Activated naive CD4-positive, alpha-beta T cell treated with anti-CD3 and anti-CD28 coated beads, Interleukin-2, amount 10 ng/mL, durations not matched to agents 7 days and 5 days (primary cell): ENCODE measurements at regions not wholly inside any gene's neighbourhood (a gene's known extent, or its start where the extent isn't known, plus 50 kb on each side); places are given as distances from the start of the nearest gene placed in this dataset.
"Not testable (repeated sequence)": the region's sequence is repeated elsewhere in the genome, so short reads cannot be mapped to it uniquely, and the experiment has no call there.

ENCODE experiments used
- CTCF ChIA-PET: fragments of 350-600 bp; sonication (Branson Sonifier 250); formaldehyde crosslinking; loops from one replicate; lab custom pipeline; 2021; ENCODE audit warnings: antibody characterized with exemption; lab: Charles Lee
- DNase-seq: peaks from one replicate; pipeline ENCODE4 v3.0.0-alpha.2; 2020
- H3K27ac Mint-ChIP-seq: one replicate; pipeline ENCODE4 v1.8.0; 2021; ENCODE audit warnings: mild to moderate bottlenecking, moderate library complexity, mixed read lengths
- H3K27me3 Mint-ChIP-seq: one replicate; pipeline ENCODE4 v1.8.0; 2021; ENCODE audit warnings: mild to moderate bottlenecking, mixed read lengths
- H3K36me3 Mint-ChIP-seq: one replicate; pipeline ENCODE4 v1.8.0; 2021; ENCODE audit warnings: mixed read lengths
- H3K4me1 Mint-ChIP-seq: one replicate; pipeline ENCODE4 v1.8.0; 2021; ENCODE audit warnings: mixed read lengths
- H3K4me3 Mint-ChIP-seq: one replicate; pipeline ENCODE4 v1.8.0; 2021; ENCODE audit warnings: mild to moderate bottlenecking, moderate library complexity, mixed read lengths
- H3K9me3 Mint-ChIP-seq: one replicate; pipeline ENCODE4 v1.8.0; 2021; ENCODE audit warnings: mixed read lengths

GRCh38 chr4:45316257-45316656 lies 589.9 kb upstream of the GNPDA2 start:
- DNase-seq, result no peak
- no peaks in the 10 kb centered on the region for H3K4me1 Mint-ChIP-seq
- H3K9me3 Mint-ChIP-seq, result peaks cover 5% of the 10 kb centered on the region
- H3K36me3 Mint-ChIP-seq, result no peaks in the 10 kb centered on the region
- no peak overlapping the region for H3K27ac Mint-ChIP-seq
- H3K4me3 Mint-ChIP-seq, result no peak overlapping the region
- CTCF ChIA-PET, result no interaction called here
- H3K27me3 Mint-ChIP-seq, result no peaks in the 10 kb centered on the region

GRCh38 chr4:45302828-45303227 lies 576.5 kb upstream of the GNPDA2 start:
- H3K27me3 Mint-ChIP-seq, result no peaks in the 10 kb centered on the region
- no peaks in the 10 kb centered on the region for H3K9me3 Mint-ChIP-seq
- H3K4me1 Mint-ChIP-seq, result no peaks in the 10 kb centered on the region
- CTCF ChIA-PET, result no interaction called here
- H3K4me3 Mint-ChIP-seq, result no peak overlapping the region
- no peak for DNase-seq
- no peaks in the 10 kb centered on the region for H3K36me3 Mint-ChIP-seq
- no peak overlapping the region for H3K27ac Mint-ChIP-seq

- Mint-ChIP-seq H3K27ac (no peak overlapping the region), H3K9me3 (peaks cover 18% of the 10 kb centered on the region), H3K27me3 (no peaks in the 10 kb centered on the region), H3K4me3 (no peak overlapping the region), H3K4me1 (no peaks in the 10 kb centered on the region), H3K36me3 (no peaks in the 10 kb centered on the region)
- CTCF ChIA-PET, result no interaction called here
- DNase-seq, result no peak
These were observed 568.1 kb upstream of the GNPDA2 start for GRCh38 chr4:45294464-45294863.

GRCh38 chr4:45293335-45293734 lies 567.0 kb upstream of the GNPDA2 start:
- CTCF ChIA-PET, result no interaction called here
- H3K4me1 Mint-ChIP-seq, result no peaks in the 10 kb centered on the region
- no peak overlapping the region for H3K27ac Mint-ChIP-seq
- no peaks in the 10 kb centered on the region for H3K36me3 Mint-ChIP-seq
- no peak overlapping the region for H3K4me3 Mint-ChIP-seq
- peaks cover 20% of the 10 kb centered on the region for H3K9me3 Mint-ChIP-seq
- H3K27me3 Mint-ChIP-seq, result no peaks in the 10 kb centered on the region
- DNase-seq, result no peak

GRCh38 chr4:45292844-45293243 lies 566.5 kb upstream of the GNPDA2 start:
- Mint-ChIP-seq H3K4me1 (no peaks in the 10 kb centered on the region), H3K27ac (no peak overlapping the region), H3K4me3 (no peak overlapping the region), H3K36me3 (no peaks in the 10 kb centered on the region), H3K9me3 (peaks cover 20% of the 10 kb centered on the region), H3K27me3 (no peaks in the 10 kb centered on the region)
- DNase-seq, result no peak
- CTCF ChIA-PET, result no interaction called here

GRCh38 chr4:45284400-45285085 lies 558.2 kb upstream of the GNPDA2 start:
- peaks cover 9% of the 10 kb centered on the region for H3K9me3 Mint-ChIP-seq
- H3K4me1 Mint-ChIP-seq, result no peaks in the 10 kb centered on the region
- H3K4me3 Mint-ChIP-seq, result no peak overlapping the region
- DNase-seq, result no peak
- CTCF ChIA-PET, result no interaction called here
- no peaks in the 10 kb centered on the region for H3K27me3 Mint-ChIP-seq
- H3K27ac Mint-ChIP-seq, result no peak overlapping the region
- no peaks in the 10 kb centered on the region for H3K36me3 Mint-ChIP-seq

GRCh38 chr4:45283352-45283751 lies 557.0 kb upstream of the GNPDA2 start:
- Mint-ChIP-seq H3K4me1 (no peaks in the 10 kb centered on the region), H3K27me3 (no peaks in the 10 kb centered on the region), H3K36me3 (no peaks in the 10 kb centered on the region), H3K27ac (no peak overlapping the region), H3K9me3 (peaks cover 8% of the 10 kb centered on the region), H3K4me3 (no peak overlapping the region)
- CTCF ChIA-PET, result no interaction called here
- no peak for DNase-seq

GRCh38 chr4:45280121-45280520 lies 553.8 kb upstream of the GNPDA2 start:
- H3K27ac Mint-ChIP-seq, result no peak overlapping the region
- H3K27me3 Mint-ChIP-seq, result no peaks in the 10 kb centered on the region
- no peak for DNase-seq
- no peaks in the 10 kb centered on the region for H3K9me3 Mint-ChIP-seq
- H3K36me3 Mint-ChIP-seq, result no peaks in the 10 kb centered on the region
- no peaks in the 10 kb centered on the region for H3K4me1 Mint-ChIP-seq
- CTCF ChIA-PET, result no interaction called here
- H3K4me3 Mint-ChIP-seq, result no peak overlapping the region

- Mint-ChIP-seq H3K4me3 (no peak overlapping the region), H3K27me3 (no peaks in the 10 kb centered on the region), H3K4me1 (no peaks in the 10 kb centered on the region), H3K9me3 (peaks cover 4% of the 10 kb centered on the region), H3K36me3 (no peaks in the 10 kb centered on the region), H3K27ac (no peak overlapping the region)
- CTCF ChIA-PET, result no interaction called here
- DNase-seq, result no peak
These were observed 549.5 kb upstream of the GNPDA2 start for GRCh38 chr4:45275862-45276261.

- not testable (repeated sequence) for H3K4me3 Mint-ChIP-seq
These were observed 521.8 kb upstream of the GNPDA2 start for GRCh38 chr4:45248106-45248505.

GRCh38 chr4:45241976-45242375 lies 515.6 kb upstream of the GNPDA2 start:
- Mint-ChIP-seq H3K36me3 (no peaks in the 10 kb centered on the region), H3K4me3 (no peak overlapping the region), H3K9me3 (no peaks in the 10 kb centered on the region), H3K4me1 (no peaks in the 10 kb centered on the region), H3K27me3 (no peaks in the 10 kb centered on the region), H3K27ac (no peak overlapping the region)
- CTCF ChIA-PET, result no interaction called here
- DNase-seq, result no peak

More at GRCh38 chr4:45248106-45248505, 521.8 kb upstream of the GNPDA2 start:
- H3K36me3 Mint-ChIP-seq, H3K9me3 Mint-ChIP-seq, H3K27ac Mint-ChIP-seq, CTCF ChIA-PET, H3K27me3 Mint-ChIP-seq, DNase-seq, H3K4me1 Mint-ChIP-seq: not testable (repeated sequence)

- no peaks in the 10 kb centered on the region for H3K4me1 Mint-ChIP-seq
These were observed 502.9 kb upstream of the GNPDA2 start for GRCh38 chr4:45229206-45229605.

GRCh38 chr4:45215976-45216542 lies 489.7 kb upstream of the GNPDA2 start:
- H3K27ac Mint-ChIP-seq, result no peak overlapping the region
- H3K36me3 Mint-ChIP-seq, result no peaks in the 10 kb centered on the region
- H3K27me3 Mint-ChIP-seq, result no peaks in the 10 kb centered on the region
- DNase-seq, result no peak
- no peak overlapping the region for H3K4me3 Mint-ChIP-seq
- CTCF ChIA-PET, result no interaction called here
- H3K4me1 Mint-ChIP-seq, result no peaks in the 10 kb centered on the region
- H3K9me3 Mint-ChIP-seq, result no peaks in the 10 kb centered on the region

More at GRCh38 chr4:45229206-45229605, 502.9 kb upstream of the GNPDA2 start:
- no peak for DNase-seq
- no peaks in the 10 kb centered on the region for H3K27me3 Mint-ChIP-seq
- peaks cover 6% of the 10 kb centered on the region for H3K9me3 Mint-ChIP-seq
- H3K4me3 Mint-ChIP-seq, result no peak overlapping the region
- CTCF ChIA-PET, result no interaction called here
- no peaks in the 10 kb centered on the region for H3K36me3 Mint-ChIP-seq
- no peak overlapping the region for H3K27ac Mint-ChIP-seq

- CTCF ChIA-PET, H3K9me3 Mint-ChIP-seq, H3K4me1 Mint-ChIP-seq, H3K27me3 Mint-ChIP-seq, DNase-seq, H3K27ac Mint-ChIP-seq, H3K4me3 Mint-ChIP-seq, H3K36me3 Mint-ChIP-seq: not testable (repeated sequence)
These were observed 482.1 kb upstream of the GNPDA2 start for GRCh38 chr4:45208476-45208875.

GRCh38 chr4:45207864-45208331 lies 481.5 kb upstream of the GNPDA2 start:
- H3K27ac Mint-ChIP-seq, H3K4me3 Mint-ChIP-seq, H3K36me3 Mint-ChIP-seq, CTCF ChIA-PET, DNase-seq, H3K27me3 Mint-ChIP-seq, H3K9me3 Mint-ChIP-seq, H3K4me1 Mint-ChIP-seq: not testable (repeated sequence)
